NCI-H1417 (cell line): ENCODE measurements at regions not wholly inside any gene's neighbourhood (a gene's known extent, or its start where the extent isn't known, plus 50 kb on each side); places are given as distances from the start of the nearest gene placed in this dataset.
"Not testable (repeated sequence)": the region's sequence is repeated elsewhere in the genome, so short reads cannot be mapped to it uniquely, and the experiment has no call there.

ENCODE experiments used
- DNase-seq, 3 experiments: peaks; one replicate each; lab custom pipeline; 2025; lab: John Stamatoyannopoulos, UW

DNA sequence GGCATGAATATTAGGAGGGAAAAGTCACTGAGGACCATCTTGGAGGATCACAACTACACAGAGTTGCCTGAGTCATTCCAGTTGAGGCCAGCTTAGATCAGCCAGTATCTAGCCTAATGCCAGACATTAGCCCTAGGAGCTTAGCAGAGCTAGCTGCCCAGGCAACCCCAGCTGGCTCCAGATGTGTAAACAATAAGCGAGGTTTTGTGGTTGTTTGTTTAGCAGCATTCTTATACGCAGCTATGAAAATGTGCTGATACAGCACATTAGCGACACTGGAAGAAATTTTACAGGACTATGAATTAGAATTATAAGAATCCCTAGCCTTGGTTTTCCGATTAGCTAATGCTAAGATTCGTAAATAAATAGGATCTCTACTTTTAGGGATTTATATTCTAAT, 59.3 kb downstream of the BTBD3 start:
- no peak for DNase-seq

DNA sequence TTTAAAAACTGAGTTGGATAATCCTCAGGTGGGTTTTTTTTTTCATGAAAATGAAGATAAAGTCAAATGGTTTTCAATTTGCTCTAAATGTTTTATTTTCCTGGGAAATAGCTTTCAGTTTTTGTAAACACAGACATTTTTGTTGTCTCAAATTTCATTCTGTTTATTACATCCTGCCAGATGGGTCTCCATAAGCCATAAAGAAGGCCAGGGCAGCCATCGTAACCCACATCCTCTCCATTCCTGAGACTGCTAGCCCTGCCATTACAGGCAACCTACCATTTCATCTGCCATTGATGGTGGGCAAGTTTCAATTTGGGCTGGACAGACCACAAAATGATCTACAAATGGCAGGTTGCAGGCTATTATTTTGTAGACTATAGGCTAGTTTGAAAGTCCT, 60.8 kb downstream of the BTBD3 start:
- DNase-seq, result no peak

DNA sequence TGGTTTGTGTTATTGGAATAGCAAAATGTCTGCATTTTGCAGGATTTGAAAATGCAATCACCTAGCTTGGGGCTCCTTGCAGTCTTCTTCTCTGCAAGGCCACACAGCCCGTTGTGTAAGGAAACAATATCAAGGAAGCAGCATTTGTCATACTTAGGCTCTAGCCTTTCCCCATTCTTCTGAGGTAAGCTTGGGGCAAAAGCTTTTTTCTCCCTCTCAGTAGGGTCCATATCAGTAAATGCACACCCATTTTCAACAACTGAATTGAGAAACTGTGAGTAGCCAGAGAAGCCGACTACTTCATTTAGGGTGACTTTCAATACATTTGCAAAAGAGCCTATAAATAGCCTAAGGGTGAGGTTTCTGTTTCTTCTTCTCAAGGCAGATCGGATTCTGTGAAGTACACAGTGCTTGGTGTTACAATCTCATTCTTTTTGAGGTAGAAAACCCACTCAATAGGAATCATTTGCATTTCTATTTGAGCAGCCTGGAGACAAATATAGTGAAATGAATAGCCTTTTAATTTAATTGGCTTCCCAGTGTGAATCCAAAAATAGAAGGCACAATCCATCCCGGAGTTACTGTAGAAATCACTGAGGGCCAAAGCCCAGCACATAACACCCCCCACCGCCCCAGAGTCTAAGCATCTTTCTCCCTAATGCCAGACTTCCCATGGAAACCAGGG, 61.8 kb downstream of the BTBD3 start:
- DNase-seq, result peak in 2 of 3 experiments; percentile 49 to 78

- DNase-seq, result no peak
Measured at GRCh38 chr20:11980263-11980662, 62.6 kb downstream of the BTBD3 start.

DNA sequence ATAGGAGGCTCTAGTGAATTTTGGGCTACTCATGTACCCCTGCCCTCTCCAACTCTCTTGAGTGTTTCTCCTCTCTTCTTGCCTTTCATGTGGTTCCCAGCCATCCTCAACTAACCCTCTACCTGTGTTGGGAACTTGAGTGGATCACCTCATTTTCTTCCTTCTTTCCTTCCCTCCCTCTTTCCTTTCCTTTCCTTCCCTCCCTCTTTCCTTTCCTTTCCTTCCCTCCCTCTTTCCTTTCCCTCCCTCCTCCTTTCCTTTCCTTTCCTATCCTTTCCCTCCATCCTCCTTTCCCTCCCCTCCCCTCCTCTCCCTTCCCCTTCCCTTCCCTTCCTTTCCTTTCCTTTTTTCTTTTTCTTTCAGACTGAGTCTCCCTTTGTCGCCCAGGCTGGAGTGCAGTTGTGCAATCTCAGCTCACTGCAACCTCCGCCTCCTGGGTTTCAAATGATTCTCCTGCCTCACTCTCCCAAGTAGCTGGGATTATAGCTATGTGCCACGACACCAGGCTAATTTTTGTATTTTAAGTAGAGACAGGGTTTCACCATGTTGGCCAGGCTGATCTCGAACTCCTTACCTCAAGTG, 63.8 kb downstream of the BTBD3 start:
- DNase-seq, result no peak

DNA sequence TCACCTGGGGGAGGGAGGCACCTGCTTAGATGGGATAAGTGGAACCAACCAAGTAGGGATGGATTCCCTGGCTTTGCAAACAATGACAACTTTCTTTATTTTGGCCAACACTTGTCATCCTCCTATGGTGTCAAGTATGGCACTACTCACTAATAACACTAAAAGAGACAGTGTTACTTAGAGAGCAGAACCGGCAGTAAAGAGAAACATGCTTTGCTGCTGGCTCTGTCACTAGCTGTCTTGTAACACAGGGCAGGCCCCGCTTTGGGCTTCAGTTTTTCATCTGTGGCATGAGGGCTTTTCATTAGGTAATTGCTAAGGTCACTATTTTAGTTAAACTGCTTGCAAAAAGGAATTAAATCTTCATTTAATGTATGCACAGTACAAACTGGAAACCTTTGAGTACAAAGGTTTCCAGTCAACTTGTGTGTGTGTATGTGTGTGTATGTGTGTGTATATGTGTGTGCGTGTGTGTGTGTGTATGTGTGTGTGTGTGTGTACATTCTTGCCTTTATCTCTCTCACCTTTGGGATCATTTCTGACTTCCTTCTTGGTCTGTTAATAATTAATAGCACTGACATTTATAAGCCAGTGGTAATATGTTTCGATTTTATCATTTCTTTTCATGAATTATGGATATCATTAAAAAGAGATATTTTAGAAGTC, 64.7 kb downstream of the BTBD3 start:
- DNase-seq, result no peak

- no peak for DNase-seq
Measured at GRCh38 chr20:11982955-11983470, 65.3 kb downstream of the BTBD3 start.

GRCh38 chr20:11986954-11987353, 69.3 kb downstream of the BTBD3 start:
- DNase-seq, result no peak

DNA sequence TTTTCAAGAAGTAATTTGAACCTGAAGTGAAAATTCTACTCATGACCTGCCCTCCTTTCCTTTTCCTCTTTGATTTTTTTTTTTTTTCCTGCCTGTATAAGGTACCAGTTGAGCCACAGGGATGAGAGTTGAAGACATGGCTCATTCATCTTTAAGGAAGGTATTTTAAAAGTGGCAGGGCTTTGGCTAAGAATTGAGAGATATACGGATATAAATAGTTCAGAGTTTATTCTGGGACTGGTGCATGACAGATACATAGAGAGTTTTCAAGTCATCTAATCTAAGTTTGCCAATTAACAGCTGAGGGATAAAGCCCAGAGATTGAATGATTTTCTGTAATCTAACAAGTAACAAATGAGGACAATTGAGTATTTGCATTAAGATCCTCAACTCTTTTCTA, 69.8 kb downstream of the BTBD3 start:
- no peak for DNase-seq

DNA sequence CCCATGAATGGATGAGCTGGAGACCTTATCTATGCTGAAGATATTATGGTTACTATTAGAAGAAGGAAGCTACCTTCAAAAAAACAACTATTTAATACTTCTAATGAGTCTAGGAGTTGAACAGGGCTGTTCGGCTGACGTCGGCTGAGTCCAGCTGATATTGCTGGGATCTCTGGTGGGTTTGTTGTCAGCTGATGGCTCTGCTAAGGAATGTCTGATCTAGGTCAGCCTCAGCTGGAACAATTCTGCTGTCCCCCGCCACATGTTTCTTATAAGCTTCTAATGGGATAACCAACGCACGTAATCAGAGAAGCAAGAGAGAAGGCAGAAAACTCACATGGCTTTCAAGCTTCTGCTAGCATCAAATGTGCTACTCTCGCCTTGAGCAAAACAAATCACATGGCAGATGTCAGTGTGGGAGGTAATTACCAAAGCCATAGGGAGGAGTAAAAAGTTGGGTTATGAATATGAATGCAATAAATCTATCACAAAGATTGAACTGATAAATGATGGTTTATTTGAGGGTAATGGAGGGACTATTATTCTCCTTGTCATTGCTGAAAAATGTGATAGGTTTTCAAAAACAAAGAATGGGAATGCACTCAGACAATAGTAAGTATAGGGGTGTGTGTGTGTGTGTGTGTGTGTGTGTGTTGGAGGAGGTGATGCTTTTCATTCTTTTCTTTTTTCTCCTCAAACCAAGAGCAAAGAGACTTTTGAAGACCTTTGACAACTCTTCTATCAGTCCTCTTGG, 71.5 kb downstream of the BTBD3 start:
- DNase-seq, result peak in 2 of 3 experiments; percentile 34 to 79

GRCh38 chr20:11992426-11992825, 74.7 kb downstream of the BTBD3 start:
- DNase-seq, result peak in 1 of 3 experiments; percentile 10

- peak; percentile 61 to 98 (median 87) for DNase-seq
Measured at GRCh38 chr20:11993886-11994461, 76.3 kb downstream of the BTBD3 start.

DNA sequence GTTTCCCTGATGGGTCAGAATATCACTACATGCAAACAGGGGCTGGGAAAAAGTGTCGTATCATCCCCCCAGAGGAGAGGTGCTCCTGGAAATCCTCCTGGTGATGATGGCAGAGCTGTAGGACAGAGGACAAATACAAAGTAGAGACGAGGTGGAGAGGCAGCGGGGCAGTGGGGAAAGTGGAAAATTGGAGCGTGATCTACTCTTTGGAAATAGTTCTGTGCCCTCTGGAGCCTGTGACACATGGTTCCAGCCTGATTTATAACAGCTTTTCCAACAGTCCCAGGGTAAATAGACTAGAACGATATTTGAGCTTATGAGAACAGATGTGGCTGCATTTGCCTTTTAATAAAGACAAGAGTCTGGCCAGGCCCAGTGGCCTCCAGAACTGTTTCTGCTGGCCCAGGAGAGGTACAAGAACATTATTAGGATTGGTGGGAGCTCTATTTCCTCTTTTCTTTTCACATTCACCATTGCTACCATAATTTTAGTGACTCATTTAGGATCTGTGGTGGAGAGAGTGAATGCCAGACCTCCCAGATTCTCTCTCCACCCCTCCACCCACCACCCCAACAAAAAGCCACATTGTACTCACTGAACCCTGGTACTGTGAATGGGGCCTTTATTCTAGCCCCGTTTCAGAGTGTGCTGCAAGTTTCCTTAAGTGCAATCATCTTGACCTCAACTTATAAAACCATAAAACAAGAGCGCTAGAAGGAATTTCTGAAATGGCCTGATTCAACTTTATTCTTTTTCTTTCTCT, 78.3 kb downstream of the BTBD3 start:
- DNase-seq, result peak in 1 of 3 experiments; percentile 30

DNA sequence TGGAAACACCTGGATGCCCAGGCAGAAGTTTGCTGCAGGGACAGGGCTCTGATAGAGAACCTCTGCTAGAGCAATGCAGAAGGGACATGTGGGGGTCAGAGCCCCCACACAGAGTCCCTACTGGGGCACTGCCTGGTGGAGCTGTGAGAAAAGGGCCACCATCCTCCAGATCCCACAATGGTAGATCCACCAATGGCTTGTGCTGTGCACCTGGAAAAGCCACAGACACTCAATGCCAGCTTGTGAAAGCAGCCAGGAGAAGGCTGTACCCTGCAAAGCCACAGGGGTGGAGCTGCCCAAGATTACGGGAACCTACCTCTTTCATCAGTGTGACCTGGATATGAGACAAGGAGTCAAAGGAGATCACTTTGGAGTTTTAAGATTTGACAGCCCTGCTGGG, 87.1 kb downstream of the BTBD3 start:
- DNase-seq, result not testable (repeated sequence)

DNA sequence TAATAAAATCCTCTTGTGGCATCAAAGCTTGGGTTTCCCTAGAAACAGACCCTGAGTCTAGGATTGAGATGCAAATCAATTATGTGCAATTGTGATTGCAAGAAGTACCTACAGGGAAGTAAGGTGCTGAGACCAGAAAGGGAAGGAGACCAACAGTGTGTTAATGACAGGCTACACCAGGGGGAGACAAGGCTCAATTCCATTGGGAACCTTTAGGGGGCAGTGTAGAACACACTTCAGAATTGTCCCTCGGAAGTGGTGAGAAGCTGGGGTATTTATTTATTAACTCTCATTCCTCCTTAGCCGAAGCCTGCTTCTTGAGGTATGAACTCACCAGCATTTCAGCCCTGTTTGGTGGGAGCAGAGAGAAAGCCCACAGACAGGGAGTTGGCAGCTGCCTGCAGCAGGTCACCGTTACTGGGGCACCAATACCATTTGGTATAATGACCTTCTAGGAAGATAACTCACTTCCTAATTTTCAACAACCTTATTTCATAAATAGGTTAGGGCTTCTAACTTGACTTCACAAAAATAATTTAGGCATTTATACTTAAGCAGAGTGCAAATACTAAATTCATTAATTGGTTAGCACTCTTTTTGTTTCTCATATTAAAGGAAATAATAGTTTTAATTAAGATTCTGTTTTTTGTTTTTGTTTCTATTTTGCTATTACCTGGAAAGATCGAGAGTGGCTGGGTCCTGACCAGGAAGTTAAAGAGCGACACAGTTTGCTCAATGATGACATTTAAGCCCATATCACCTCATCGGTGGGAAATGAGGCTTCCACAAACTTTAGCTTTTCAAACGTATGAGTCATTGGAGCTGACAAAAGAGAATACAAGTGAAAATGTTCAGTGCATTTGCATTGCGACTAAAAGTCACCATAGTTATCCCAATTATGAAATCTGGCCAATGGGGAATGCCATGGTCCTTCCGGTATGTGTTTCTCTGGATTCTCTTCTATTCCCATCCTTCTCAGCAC, 94.8 kb downstream of the BTBD3 start:
- peak in 2 of 3 experiments; percentile 5 to 42 for DNase-seq

DNA sequence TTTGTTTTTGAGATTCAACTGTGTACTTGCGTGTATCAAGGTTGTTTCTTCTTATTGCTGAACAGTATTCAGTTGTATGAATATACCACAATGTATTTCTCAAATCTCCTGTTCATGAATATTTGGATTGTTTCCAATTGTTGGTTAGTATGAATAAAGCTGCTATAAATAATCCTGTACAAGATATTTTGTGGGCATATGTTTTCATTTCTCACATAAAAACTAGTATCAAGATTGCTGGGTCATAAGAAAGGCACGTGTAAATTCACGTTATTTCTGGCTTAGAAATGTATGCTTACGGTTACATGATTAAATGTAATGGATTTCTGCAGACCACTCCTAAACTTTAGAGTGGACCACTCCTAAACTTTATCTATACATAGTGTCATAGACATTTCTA, 96.6 kb downstream of the BTBD3 start:
- DNase-seq, result no peak

GRCh38 chr20:12014736-12015135, 97.0 kb downstream of the BTBD3 start:
- no peak for DNase-seq

GRCh38 chr20:12016291-12016690, 98.6 kb downstream of the BTBD3 start:
- no peak for DNase-seq

- DNase-seq, result peak in 2 of 3 experiments; percentile 48 to 73
Measured at GRCh38 chr20:12019715-12020114, 102.0 kb downstream of the BTBD3 start.

DNA sequence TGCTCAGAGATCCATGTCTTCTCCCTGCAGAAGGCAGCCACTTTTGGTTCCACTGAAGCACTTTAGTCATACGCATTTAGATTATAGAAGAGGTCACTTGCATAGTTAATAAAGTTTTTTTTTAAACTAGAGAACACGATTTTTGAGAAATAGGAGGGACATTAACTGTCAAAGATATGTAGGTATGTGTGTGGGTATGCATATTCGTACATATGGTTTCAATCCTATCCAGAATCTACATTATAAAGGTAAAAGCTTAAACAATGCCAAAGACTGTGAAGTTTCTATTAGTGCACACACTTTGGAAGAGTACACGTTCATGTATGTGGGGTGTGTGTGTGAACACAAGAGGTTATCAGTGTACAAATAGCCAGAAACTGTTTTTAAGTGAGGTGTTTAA, 103.2 kb downstream of the BTBD3 start:
- no peak for DNase-seq
